Muscle of back (tissue), 3 donors: ENCODE measurements at regions not wholly inside any gene's neighbourhood (a gene's known extent, or its start where the extent isn't known, plus 50 kb on each side); places are given as distances from the start of the nearest gene placed in this dataset.

ENCODE experiments used
- DNase-seq, 3 donors: peaks; one replicate each; pipeline versions ENCODE4 v3.0.0 to v3.0.0-alpha.2; 2013

DNA sequence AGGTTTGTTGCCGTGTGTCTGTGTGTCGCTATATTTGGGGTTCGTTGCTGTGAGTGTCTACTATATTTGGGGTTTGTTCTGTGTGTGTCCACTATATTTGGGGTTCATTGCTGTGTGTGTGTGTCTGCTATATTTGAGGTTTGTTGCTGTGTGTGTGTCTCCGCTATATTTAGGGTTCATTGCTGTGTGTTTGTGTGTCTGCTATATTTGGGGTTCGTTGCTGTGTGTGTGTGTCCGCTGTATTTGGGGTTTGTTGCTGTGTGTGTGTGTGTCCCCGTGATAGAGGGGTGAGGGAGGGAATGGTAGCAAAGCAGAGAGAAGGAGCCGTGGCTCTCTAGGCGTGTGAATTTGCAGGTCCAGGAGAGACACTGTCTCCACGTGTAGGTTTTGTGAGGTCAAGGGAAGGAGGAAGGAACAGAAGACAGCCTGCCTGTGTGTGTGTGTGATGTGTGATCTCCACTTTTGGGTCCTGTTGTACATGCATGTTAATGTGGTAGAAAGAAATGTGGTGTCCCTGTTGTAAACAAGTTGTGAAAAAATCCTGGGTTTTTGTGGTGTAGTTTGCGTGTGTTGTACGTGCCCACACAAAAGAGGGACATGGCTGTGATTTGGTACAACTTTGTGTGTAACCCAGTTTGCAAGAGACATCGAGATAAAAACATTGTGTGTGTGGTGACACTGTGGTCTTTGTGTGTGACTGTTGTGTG is 56.3 kb upstream of the ECE1 start:
- no peak for DNase-seq

GRCh38 chr1:21344750-21345443 is 54.6 kb upstream of the ECE1 start:
- no peak for DNase-seq

- no peak for DNase-seq
These were observed 54.0 kb upstream of the ECE1 start for GRCh38 chr1:21344098-21344749.

DNA sequence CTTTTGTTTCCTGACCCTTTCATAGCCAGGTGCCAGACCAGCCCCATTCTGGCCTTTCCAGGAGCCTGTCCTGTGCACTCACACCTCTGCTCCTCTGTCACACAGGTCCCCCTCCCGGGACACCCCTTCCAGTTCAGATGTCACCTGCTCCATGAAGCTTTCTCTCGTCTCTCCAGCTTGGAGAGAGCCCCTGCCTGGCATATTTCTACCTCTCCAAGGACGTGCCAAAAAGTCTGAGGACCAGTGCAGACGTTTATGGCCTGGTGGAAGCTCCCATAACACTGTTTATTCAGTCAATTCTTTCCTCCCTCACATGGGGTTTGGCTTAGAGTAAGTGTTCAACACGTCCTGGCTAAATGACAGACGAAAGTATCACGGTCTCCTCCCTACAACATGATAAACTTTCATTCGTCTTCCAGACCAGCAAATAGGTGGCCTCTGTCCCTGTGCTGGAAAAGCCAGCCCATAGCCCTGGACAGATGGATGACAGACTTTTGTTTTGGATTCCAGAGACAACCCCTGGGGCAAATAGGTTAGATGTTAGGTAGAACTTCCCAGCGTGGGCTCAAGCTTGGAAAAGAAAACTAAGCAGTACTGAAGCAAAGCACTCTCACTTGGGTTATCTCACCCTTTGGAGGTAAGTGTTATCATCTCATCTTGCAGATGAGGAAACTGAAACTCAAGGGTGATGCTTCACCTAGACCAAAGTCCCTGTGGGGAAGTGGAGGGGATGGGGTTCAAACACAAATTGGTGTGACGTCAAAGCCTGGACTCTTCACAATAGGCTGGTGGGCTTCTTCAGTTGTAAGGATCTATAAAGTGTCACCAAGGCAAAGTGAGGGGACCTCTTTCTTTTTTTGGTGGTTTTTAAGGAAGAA is 52.9 kb upstream of the ECE1 start:
- DNase-seq = no peak

DNA sequence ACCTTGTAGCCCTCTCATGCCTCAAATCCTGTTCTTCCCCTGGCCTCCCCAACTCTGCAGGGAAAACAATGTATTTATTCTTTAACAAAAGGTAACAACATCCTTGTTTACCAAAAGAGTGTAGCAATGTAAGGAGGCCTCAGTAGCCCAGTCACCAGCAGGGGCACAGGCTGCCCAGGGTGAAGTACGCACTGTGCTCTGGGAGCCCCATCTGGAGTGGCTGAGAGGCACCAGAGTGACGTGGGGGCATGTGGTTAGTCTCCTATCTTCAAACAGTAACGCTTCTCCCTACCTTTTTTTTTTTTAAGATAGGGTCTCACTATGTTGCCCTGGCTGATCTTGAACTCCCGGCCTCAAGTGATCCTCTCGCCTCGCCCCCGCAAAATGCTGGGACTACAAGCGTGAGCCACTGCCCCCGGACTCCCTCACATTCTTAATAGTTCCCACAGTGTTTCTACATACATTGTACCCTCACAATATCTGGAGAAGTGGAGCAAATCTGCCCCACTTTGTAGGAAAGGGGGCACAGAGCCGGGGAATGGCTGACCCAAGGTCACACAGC is 51.3 kb upstream of the ECE1 start:
- no peak for DNase-seq

DNA sequence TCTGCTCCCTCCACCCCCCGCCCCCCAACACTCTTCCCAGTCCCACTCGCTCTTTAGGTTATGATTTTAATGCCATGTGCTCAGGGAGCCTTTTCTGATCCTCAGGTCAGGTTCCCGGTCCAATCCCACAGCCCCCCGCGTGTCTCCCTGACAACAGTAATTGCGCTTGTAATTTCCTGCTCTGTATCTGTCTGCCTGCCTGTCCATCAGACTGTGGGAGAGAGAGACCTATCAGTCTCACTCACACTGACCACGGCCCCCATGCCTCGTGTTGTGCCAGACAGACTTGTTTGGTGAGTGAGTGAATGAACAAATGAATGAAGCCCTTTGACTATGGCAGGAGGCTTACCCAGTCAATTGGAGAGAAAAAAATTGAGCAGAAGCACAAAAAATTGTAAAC is 50.8 kb upstream of the ECE1 start:
- DNase-seq = no peak

DNA sequence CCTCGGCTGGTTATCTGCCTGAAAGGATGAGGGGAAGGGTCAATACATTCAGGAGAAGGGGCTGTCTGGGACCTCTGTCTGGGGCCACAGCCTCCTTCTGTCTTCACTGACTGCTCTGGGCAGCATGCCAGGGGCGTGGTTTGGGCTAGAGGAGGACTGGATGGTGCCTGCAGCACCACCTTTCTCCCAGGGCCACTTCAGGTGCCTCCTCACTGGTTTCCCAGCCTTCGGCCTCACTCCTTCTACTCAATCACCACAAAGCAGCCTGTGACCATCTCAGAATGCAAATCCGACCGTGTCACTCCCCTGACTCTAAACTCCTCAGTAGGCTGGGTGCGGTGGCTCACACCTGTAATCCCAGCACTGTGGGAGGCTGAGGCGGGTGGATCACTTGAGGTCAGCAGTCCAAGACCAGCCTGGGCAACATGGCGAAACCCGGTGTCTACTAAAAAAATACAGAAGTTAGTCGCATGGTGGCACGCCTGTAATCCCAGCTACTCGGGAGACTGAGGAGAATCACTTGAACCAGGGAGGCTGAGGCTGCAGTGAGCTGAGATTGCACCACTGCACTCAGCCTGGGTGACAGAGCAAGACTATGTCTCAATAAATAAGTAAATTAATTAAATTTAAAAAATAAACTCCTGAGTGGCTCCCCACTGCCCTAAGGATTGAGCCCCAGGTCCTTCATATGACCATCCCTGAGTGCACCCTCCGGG is 50.1 kb upstream of the ECE1 start:
- DNase-seq = no peak
